GM12878 (cell line): ENCODE measurements at regions not wholly inside any gene's neighbourhood (a gene's known extent, or its start where the extent isn't known, plus 50 kb on each side); places are given as distances from the start of the nearest gene placed in this dataset.

Experiments
- ATAC-seq: fragments of 200-7000 bp; cut with Tn5 transposase; 3 replicates; pipeline ENCODE4 v1.9.1; 2020; ENCODE audit warnings: mild to moderate bottlenecking, moderate library complexity
- BruUV-seq: library from RNA; stranded (reverse); fragments of 400-500 nt; replicated peaks from 2 replicates; lab custom pipeline; 2021; lab: Mats Ljungman, UMichigan
- CTCF ChIA-PET: fragments of 300-600 bp; sonication (Branson Sonifier 250); formaldehyde crosslinking; extraction: SDS; loops from one replicate; lab custom pipeline; 2021; ENCODE audit warnings: inconsistent platforms; lab: Yijun Ruan, JAX
- POLR2A ChIA-PET: fragments of 350-600 bp; formaldehyde crosslinking; extraction: SDS; loops from one replicate; lab custom pipeline; 2021; ENCODE audit warnings: inconsistent platforms; lab: Charles Lee
- RAD21 ChIA-PET: fragments of 300-600 bp; sonication (Branson Sonifier 250); formaldehyde crosslinking; loops from one replicate; lab custom pipeline; 2023; ENCODE audit warnings: antibody characterized with exemption; ENCODE audit not compliant: unreplicated experiment; lab: Charles Lee
- SMC1A ChIA-PET: fragments of 300-600 bp; sonication (Branson Sonifier 250); formaldehyde crosslinking; loops from one replicate; lab custom pipeline; 2023; ENCODE audit not compliant: unreplicated experiment, uncharacterized antibody; lab: Charles Lee
- DNase-seq: peaks from one replicate; pipeline ENCODE4 v3.0.0-alpha.2; 2011; ENCODE audit warnings: low read depth, low spot score
- FAIRE-seq: peaks from 3 replicates; lab custom pipeline; 2011; peaks lifted over from hg19 to GRCh38; lab: Jason Lieb, UNC
- H2AFZ ChIP-seq: 2 replicates; pipeline ENCODE4 v1.6.0; 2011; ENCODE audit warnings: low read depth, low read length, control low read depth; ENCODE audit not compliant: control insufficient read depth
- H3K27ac ChIP-seq: 2 replicates; pipeline ENCODE4 v1.5.1; 2011; ENCODE audit warnings: control low read depth; ENCODE audit not compliant: control insufficient read depth, insufficient read depth
- H3K27me3 ChIP-seq, 2 experiments: replicated peaks in 1 of 2; 2 replicates each; pipeline versions ENCODE4 v1.6.0 to v1.6.1; 2011; ENCODE audit warnings: low read length in 1 of 2; ENCODE audit not compliant: control insufficient read depth in 2 of 2, insufficient read depth in 2 of 2
- H3K36me3 ChIP-seq, 2 experiments: 2 replicates each; pipeline ENCODE4 v1.5.1; 2011; ENCODE audit warnings: low read length in 1 of 2; ENCODE audit not compliant: control insufficient read depth in 2 of 2, insufficient read depth in 2 of 2
- H3K4me1 ChIP-seq: 2 replicates; pipeline ENCODE4 v1.6.1; 2011; ENCODE audit warnings: mild to moderate bottlenecking, low read length, moderate library complexity, mixed read lengths; ENCODE audit not compliant: control insufficient read depth, insufficient read depth
- H3K4me2 ChIP-seq: 2 replicates; pipeline ENCODE4 v1.6.0; 2011; ENCODE audit warnings: control low read depth; ENCODE audit not compliant: control insufficient read depth, insufficient read depth
- H3K4me3 ChIP-seq: fragments of 200-600 bp; sonication (generic); 2 replicates; pipeline ENCODE4 v1.5.1; 2016
- H3K79me2 ChIP-seq: 2 replicates; pipeline ENCODE4 v1.6.0; 2011; ENCODE audit warnings: low read length; ENCODE audit not compliant: control insufficient read depth, insufficient read depth
- H3K9ac ChIP-seq: 2 replicates; pipeline ENCODE4 v1.8.0; 2011; ENCODE audit warnings: low read length, control low read depth, mixed read lengths; ENCODE audit not compliant: control insufficient read depth, insufficient read depth
- H3K9me3 ChIP-seq: replicated peaks from 3 replicates; pipeline ENCODE4 v1.5.1; 2011; ENCODE audit warnings: mild to moderate bottlenecking, low read length; ENCODE audit not compliant: control insufficient read depth, insufficient read depth
- H4K20me1 ChIP-seq: 2 replicates; pipeline ENCODE4 v1.6.0; 2011; ENCODE audit not compliant: control insufficient read depth, insufficient read depth
- CBX3 ChIP-seq: fragments of 200-600 bp; sonication (generic); IDR thresholded peaks from 2 replicates; pipeline ENCODE4 v1.6.1; 2016; ENCODE audit warnings: low read depth, borderline replicate concordance
- CREB1 ChIP-seq: IDR thresholded peaks from 2 replicates; pipeline ENCODE4 v1.6.1; 2012; ENCODE audit warnings: low read depth, mild to moderate bottlenecking, inconsistent platforms
- FOS ChIP-seq: IDR thresholded peaks from 3 replicates; pipeline ENCODE4 v1.6.1; 2011; ENCODE audit warnings: borderline replicate concordance; ENCODE audit not compliant: insufficient read length; ENCODE audit errors: extremely low read depth
- IKZF2 ChIP-seq, 2 experiments: fragments of 450-650 bp; IDR thresholded peaks; 2 replicates each; pipeline ENCODE4 v1.6.1; 2017; ENCODE audit warnings: mild to moderate bottlenecking in 2 of 2, moderate library complexity in 2 of 2
- NBN ChIP-seq: fragments of 450-650 bp; IDR thresholded peaks from 2 replicates; pipeline ENCODE4 v1.6.1; 2016
- NFXL1 ChIP-seq: fragments of 450-650 bp; IDR thresholded peaks from 2 replicates; pipeline ENCODE4 v1.6.1; 2017; ENCODE audit warnings: antibody characterized with exemption, mild to moderate bottlenecking, borderline replicate concordance
- ZNF24 ChIP-seq: fragments of 450-650 bp; IDR thresholded peaks from 2 replicates; pipeline ENCODE4 v1.6.1; 2017; ENCODE audit warnings: antibody characterized with exemption, mild to moderate bottlenecking
- WGBS: methylation state at CpG from one replicate; pipeline ENCODE4 v1.1.6; 2016; ENCODE audit warnings: low lambda C conversion rate; ENCODE audit not compliant: insufficient replicate concordance, insufficient coverage; ENCODE audit errors: missing lambda C conversion rate; 5-methylcytosine and 5-hydroxymethylcytosine counted together
- in situ Hi-C: fragments of 300-500 bp; cut with MboI; formaldehyde crosslinking; loops from 9 replicates; pipeline ENCODE4 v1.14.3; 2018; ENCODE audit warnings: mixed read lengths
- intact Hi-C: fragments of 100-400 bp; cut with micrococcal nuclease; formaldehyde crosslinking; loops from one replicate; pipeline ENCODE4 v1.14.2; 2022; ENCODE audit not compliant: unreplicated experiment
- TF ChIP-seq, protein P1 (sequence below): fragments of 150-350 bp; IDR thresholded peaks from 2 replicates; pipeline ENCODE4 v1.6.1; 2016; ENCODE audit warnings: low read depth, low read length
- TF ChIP-seq, protein P2 (sequence below): IDR thresholded peaks from 2 replicates; pipeline ENCODE4 v1.6.1; 2011; ENCODE audit warnings: borderline replicate concordance, low read depth, mild to moderate bottlenecking, moderate library complexity, low read length; ENCODE audit not compliant: insufficient read depth, poor library complexity, severe bottlenecking
- TF ChIP-seq, protein P3 (sequence below): fragments of 450-650 bp; IDR thresholded peaks from 2 replicates; pipeline ENCODE4 v1.6.1; 2017; ENCODE audit warnings: antibody characterized with exemption, mild to moderate bottlenecking, moderate library complexity

DNA sequence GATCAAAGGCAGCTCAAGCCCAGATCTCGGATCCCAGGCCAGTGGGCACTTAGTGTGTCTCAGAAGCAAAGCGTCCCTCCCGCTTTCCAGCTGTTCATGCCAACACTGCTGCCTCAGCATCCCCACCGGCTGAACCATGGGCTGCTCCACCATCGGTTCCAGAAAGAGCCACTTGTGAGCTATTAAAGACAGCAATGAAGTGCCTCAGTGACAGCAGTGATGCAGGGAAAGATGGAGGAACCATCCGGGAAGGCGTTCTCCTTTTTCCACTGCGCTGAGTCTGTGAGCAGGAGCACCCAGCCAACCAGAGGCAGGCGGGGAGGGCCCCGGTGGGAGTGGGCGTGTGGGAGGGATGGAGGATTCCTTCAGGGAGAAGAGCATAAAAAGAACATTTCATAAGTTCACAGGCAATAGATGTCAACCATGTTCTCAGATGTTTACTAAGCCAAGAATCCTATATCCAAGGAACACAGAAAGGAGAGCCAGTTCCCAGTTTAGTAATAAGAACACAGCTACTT, 96.2 kb upstream of the MKI67 start:
- RAD21 ChIA-PET: no interaction called here
- CTCF ChIA-PET: interaction anchor here (2.6 kb wide), 1 partner anchor 11 kb away, joined by 12 read pairs; no protein-coding TSS in a partner anchor

More for the DNA sequence above, 96.2 kb upstream of the MKI67 start:
- H3K27ac ChIP-seq: no peak overlapping the region
- no peak for TF ChIP-seq IKZF2 (IDR thresholded peaks at IDR 0.05)
- TF ChIP-seq, protein P1, sequence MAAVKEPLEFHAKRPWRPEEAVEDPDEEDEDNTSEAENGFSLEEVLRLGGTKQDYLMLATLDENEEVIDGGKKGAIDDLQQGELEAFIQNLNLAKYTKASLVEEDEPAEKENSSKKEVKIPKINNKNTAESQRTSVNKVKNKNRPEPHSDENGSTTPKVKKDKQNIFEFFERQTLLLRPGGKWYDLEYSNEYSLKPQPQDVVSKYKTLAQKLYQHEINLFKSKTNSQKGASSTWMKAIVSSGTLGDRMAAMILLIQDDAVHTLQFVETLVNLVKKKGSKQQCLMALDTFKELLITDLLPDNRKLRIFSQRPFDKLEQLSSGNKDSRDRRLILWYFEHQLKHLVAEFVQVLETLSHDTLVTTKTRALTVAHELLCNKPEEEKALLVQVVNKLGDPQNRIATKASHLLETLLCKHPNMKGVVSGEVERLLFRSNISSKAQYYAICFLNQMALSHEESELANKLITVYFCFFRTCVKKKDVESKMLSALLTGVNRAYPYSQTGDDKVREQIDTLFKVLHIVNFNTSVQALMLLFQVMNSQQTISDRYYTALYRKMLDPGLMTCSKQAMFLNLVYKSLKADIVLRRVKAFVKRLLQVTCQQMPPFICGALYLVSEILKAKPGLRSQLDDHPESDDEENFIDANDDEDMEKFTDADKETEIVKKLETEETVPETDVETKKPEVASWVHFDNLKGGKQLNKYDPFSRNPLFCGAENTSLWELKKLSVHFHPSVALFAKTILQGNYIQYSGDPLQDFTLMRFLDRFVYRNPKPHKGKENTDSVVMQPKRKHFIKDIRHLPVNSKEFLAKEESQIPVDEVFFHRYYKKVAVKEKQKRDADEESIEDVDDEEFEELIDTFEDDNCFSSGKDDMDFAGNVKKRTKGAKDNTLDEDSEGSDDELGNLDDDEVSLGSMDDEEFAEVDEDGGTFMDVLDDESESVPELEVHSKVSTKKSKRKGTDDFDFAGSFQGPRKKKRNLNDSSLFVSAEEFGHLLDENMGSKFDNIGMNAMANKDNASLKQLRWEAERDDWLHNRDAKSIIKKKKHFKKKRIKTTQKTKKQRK: no peak
- TF ChIP-seq, protein P2, sequence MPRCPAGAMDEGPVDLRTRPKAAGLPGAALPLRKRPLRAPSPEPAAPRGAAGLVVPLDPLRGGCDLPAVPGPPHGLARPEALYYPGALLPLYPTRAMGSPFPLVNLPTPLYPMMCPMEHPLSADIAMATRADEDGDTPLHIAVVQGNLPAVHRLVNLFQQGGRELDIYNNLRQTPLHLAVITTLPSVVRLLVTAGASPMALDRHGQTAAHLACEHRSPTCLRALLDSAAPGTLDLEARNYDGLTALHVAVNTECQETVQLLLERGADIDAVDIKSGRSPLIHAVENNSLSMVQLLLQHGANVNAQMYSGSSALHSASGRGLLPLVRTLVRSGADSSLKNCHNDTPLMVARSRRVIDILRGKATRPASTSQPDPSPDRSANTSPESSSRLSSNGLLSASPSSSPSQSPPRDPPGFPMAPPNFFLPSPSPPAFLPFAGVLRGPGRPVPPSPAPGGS: no peak
- TF ChIP-seq FOS: no peak
- no peak for TF ChIP-seq NBN
- no peak for TF ChIP-seq CREB1
- TF ChIP-seq ZNF24: no peak
- TF ChIP-seq, protein P3, sequence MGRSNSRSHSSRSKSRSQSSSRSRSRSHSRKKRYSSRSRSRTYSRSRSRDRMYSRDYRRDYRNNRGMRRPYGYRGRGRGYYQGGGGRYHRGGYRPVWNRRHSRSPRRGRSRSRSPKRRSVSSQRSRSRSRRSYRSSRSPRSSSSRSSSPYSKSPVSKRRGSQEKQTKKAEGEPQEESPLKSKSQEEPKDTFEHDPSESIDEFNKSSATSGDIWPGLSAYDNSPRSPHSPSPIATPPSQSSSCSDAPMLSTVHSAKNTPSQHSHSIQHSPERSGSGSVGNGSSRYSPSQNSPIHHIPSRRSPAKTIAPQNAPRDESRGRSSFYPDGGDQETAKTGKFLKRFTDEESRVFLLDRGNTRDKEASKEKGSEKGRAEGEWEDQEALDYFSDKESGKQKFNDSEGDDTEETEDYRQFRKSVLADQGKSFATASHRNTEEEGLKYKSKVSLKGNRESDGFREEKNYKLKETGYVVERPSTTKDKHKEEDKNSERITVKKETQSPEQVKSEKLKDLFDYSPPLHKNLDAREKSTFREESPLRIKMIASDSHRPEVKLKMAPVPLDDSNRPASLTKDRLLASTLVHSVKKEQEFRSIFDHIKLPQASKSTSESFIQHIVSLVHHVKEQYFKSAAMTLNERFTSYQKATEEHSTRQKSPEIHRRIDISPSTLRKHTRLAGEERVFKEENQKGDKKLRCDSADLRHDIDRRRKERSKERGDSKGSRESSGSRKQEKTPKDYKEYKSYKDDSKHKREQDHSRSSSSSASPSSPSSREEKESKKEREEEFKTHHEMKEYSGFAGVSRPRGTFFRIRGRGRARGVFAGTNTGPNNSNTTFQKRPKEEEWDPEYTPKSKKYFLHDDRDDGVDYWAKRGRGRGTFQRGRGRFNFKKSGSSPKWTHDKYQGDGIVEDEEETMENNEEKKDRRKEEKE: no peak
- TF ChIP-seq NFXL1: no peak
- TF ChIP-seq CBX3: no peak
- 36% methylated on average over 10 of the region's 11 CpGs for WGBS
- no peaks in the 10 kb centered on the region for H3K9me3 ChIP-seq
- DNase-seq: no peak
- no peak overlapping the region for H3K4me3 ChIP-seq
- BruUV-seq: no TSS peak
- no peak overlapping the region for H3K9ac ChIP-seq
- no peak for ATAC-seq
- no peak for FAIRE-seq
- no peaks in the 10 kb centered on the region for H3K4me1 ChIP-seq
- intact Hi-C loops (no loop called here), in situ Hi-C loops (no loop called here)
- H4K20me1 ChIP-seq: no peaks in the 10 kb centered on the region
- ChIA-PET SMC1A (no interaction called here), POLR2A (no interaction called here)
- no peak overlapping the region for H3K4me2 ChIP-seq
- no peak overlapping the region for H2AFZ ChIP-seq
- no peaks in the 10 kb centered on the region for H3K79me2 ChIP-seq
- H3K27me3 ChIP-seq: peaks cover 3 to 4% of the 10 kb centered on the region in 2 experiments
- no peaks in the 10 kb centered on the region for H3K36me3 ChIP-seq
